MM.1S (cell line): ENCODE measurements at regions not wholly inside any gene's neighbourhood (a gene's known extent, or its start where the extent isn't known, plus 50 kb on each side); places are given as distances from the start of the nearest gene placed in this dataset.

Source experiments
- DNase-seq: peaks from one replicate; pipeline ENCODE4 v3.0.0-alpha.2; 2015
- H2AFZ ChIP-seq: fragments of 300-600 bp; sonication (generic); 2 replicates; pipeline ENCODE4 v1.6.0; 2016; ENCODE audit warnings: antibody characterized with exemption, low read length
- H3F3A ChIP-seq: fragments of 300-600 bp; sonication (generic); 2 replicates; pipeline ENCODE4 v1.6.1; 2016; ENCODE audit warnings: mild to moderate bottlenecking, antibody characterized with exemption, low read length, moderate library complexity, mixed read lengths; ENCODE audit not compliant: insufficient read depth
- H3K27ac ChIP-seq: fragments of 300-600 bp; sonication (generic); 2 replicates; pipeline ENCODE4 v1.5.1; 2016; ENCODE audit warnings: mild to moderate bottlenecking, low read length
- H3K27me3 ChIP-seq: fragments of 300-600 bp; sonication (generic); replicated peaks from 2 replicates; pipeline ENCODE4 v1.6.0; 2016; ENCODE audit warnings: low read length; ENCODE audit not compliant: insufficient read depth
- H3K36me3 ChIP-seq: fragments of 300-600 bp; sonication (generic); replicated peaks from 2 replicates; pipeline ENCODE4 v1.6.1; 2016; ENCODE audit warnings: mild to moderate bottlenecking, low read length, mixed read lengths; ENCODE audit not compliant: insufficient read depth
- H3K4me1 ChIP-seq: fragments of 300-600 bp; sonication (generic); 2 replicates; pipeline ENCODE4 v1.6.1; 2016; ENCODE audit warnings: low read length, mixed read lengths
- H3K4me2 ChIP-seq: fragments of 300-600 bp; sonication (generic); 2 replicates; pipeline ENCODE4 v1.6.0; 2016; ENCODE audit warnings: low read depth, low read length
- H3K4me3 ChIP-seq: fragments of 300-600 bp; sonication (generic); 2 replicates; pipeline ENCODE4 v1.5.1; 2016; ENCODE audit warnings: low read length, mixed read lengths
- H3K79me2 ChIP-seq: fragments of 300-600 bp; sonication (generic); 2 replicates; pipeline ENCODE4 v1.6.1; 2016; ENCODE audit warnings: mixed run types, low read length, mixed read lengths
- H3K9ac ChIP-seq: fragments of 300-600 bp; sonication (generic); 2 replicates; pipeline ENCODE4 v1.6.1; 2016; ENCODE audit warnings: low read length, mixed read lengths
- H3K9me2 ChIP-seq: fragments of 300-600 bp; sonication (generic); replicated peaks from 2 replicates; pipeline ENCODE4 v1.6.1; 2016; ENCODE audit warnings: mild to moderate bottlenecking, low read length, mixed read lengths; ENCODE audit not compliant: insufficient read depth
- H3K9me3 ChIP-seq: fragments of 300-600 bp; sonication (generic); replicated peaks from 2 replicates; pipeline ENCODE4 v1.6.1; 2016; ENCODE audit warnings: mild to moderate bottlenecking, low read length, mixed read lengths; ENCODE audit not compliant: insufficient read depth
- H4K20me1 ChIP-seq: fragments of 300-600 bp; sonication (generic); 2 replicates; pipeline ENCODE4 v1.6.1; 2016; ENCODE audit warnings: mild to moderate bottlenecking, low read length, moderate library complexity, mixed read lengths; ENCODE audit not compliant: insufficient read depth
- EZH2 ChIP-seq: fragments of 300-600 bp; sonication (generic); optimal IDR thresholded peaks from 2 replicates; pipeline ENCODE3; 2017; ENCODE audit warnings: low read depth, mild to moderate bottlenecking, antibody characterized with exemption, low read length, mixed read lengths
- EZH2phosphoT487 ChIP-seq: fragments of 300-600 bp; sonication (generic); IDR thresholded peaks from 2 replicates; pipeline ENCODE4 v1.6.1; 2018; ENCODE audit warnings: antibody characterized with exemption, low read length
- TF ChIP-seq, protein P1 (sequence below): fragments of 300-600 bp; sonication (generic); IDR thresholded peaks from 2 replicates; pipeline ENCODE4 v1.5.1; 2016; ENCODE audit warnings: antibody characterized with exemption, low read length, mixed read lengths

DNA sequence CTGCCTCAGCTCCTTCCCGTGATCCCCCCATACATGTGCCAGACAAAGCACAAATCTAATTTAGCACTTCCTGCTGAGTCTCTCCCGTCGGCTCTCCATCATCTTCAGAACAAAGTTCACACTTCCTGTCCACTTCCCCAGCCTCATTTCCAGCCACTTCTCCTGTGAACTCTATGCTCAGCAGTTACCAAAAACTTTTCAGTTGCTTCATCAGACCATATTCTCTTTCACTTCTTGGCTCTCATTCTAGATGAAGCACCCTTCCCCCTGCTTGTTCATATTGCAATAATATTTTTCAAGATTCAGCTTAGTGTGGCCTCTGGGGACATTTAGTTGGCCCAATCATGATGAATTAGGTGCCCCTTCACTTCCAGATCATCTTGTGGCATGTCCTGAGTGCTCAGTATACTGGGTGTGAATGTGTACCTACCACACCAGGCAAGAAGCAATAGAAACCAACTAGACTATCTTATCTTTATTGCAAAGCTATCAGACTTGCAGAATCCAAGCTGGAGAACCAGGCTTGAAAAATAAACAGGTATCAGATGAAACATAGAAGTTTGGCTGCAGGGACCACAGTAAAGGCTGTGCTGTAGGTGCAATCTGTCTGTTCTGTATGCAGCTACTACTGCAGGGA, 115.8 kb downstream of the NXPE2 start:
- H3K79me2 ChIP-seq, result no peaks in the 10 kb centered on the region
- no peak overlapping the region for H3K4me3 ChIP-seq
- no peaks in the 10 kb centered on the region for H4K20me1 ChIP-seq
- no peak for TF ChIP-seq EZH2phosphoT487
- TF ChIP-seq, protein P1, sequence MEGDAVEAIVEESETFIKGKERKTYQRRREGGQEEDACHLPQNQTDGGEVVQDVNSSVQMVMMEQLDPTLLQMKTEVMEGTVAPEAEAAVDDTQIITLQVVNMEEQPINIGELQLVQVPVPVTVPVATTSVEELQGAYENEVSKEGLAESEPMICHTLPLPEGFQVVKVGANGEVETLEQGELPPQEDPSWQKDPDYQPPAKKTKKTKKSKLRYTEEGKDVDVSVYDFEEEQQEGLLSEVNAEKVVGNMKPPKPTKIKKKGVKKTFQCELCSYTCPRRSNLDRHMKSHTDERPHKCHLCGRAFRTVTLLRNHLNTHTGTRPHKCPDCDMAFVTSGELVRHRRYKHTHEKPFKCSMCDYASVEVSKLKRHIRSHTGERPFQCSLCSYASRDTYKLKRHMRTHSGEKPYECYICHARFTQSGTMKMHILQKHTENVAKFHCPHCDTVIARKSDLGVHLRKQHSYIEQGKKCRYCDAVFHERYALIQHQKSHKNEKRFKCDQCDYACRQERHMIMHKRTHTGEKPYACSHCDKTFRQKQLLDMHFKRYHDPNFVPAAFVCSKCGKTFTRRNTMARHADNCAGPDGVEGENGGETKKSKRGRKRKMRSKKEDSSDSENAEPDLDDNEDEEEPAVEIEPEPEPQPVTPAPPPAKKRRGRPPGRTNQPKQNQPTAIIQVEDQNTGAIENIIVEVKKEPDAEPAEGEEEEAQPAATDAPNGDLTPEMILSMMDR, result no peak
- no peak for TF ChIP-seq EZH2
- no peaks in the 10 kb centered on the region for H3K36me3 ChIP-seq
- H3K9me3 ChIP-seq, result no peaks in the 10 kb centered on the region
- no peak overlapping the region for H3K4me2 ChIP-seq
- DNase-seq, result no peak
- no peak overlapping the region for H3K27ac ChIP-seq
- H3K27me3 ChIP-seq, result no peaks in the 10 kb centered on the region
- no peak overlapping the region for H2AFZ ChIP-seq
- no peaks in the 10 kb centered on the region for H3F3A ChIP-seq
- H3K4me1 ChIP-seq, result no peaks in the 10 kb centered on the region
- no peaks in the 10 kb centered on the region for H3K9me2 ChIP-seq
- no peak overlapping the region for H3K9ac ChIP-seq

DNA sequence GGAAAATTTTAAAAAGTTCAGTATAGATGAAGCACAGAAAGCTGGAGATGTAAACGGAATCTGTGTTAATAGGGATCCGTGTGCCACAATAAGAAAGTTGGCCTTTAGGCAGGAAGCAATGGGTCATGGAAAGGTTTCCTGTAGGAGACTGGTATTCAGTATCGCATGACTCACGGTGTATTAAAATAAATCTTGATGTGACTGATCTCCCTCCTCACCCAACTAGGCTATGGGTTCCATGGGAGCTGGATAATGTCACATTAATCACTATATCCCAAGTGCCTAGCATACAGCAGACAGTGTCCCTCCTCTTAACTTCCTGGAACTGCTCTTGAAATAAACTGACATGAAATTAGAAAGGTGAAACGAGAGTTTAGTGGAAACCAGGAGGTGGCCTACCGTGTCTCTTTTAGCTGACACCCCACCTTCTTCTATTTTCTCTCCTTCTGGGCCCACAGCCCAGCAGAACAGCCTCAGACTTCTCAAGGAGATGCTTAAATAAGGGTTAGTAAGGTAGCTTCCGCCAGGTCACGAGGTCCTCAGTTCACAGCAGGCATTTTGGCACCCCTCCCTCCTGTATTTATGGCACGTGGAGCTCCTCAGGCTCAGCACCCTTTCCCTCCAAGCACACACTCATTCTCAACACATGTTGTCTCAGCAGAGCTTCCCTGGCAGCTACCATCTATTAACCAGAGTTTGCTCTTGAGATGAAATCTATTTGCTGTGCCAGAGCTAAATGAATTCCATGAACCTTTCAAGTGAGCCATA, 118.8 kb downstream of the NXPE2 start:
- H3K27ac ChIP-seq, result no peak overlapping the region
- no peaks in the 10 kb centered on the region for H4K20me1 ChIP-seq
- H3K36me3 ChIP-seq, result no peaks in the 10 kb centered on the region
- no peaks in the 10 kb centered on the region for H3K9me2 ChIP-seq
- no peak for DNase-seq
- no peak overlapping the region for H2AFZ ChIP-seq
- TF ChIP-seq EZH2 (no peak), EZH2phosphoT487 (no peak)
- TF ChIP-seq, protein P1, result no peak
- no peak overlapping the region for H3K4me3 ChIP-seq
- H3K4me2 ChIP-seq, result no peak overlapping the region
- H3K9ac ChIP-seq, result no peak overlapping the region
- no peaks in the 10 kb centered on the region for H3K79me2 ChIP-seq
- H3F3A ChIP-seq, result no peaks in the 10 kb centered on the region
- no peaks in the 10 kb centered on the region for H3K4me1 ChIP-seq
- H3K27me3 ChIP-seq, result no peaks in the 10 kb centered on the region
- no peaks in the 10 kb centered on the region for H3K9me3 ChIP-seq

DNA sequence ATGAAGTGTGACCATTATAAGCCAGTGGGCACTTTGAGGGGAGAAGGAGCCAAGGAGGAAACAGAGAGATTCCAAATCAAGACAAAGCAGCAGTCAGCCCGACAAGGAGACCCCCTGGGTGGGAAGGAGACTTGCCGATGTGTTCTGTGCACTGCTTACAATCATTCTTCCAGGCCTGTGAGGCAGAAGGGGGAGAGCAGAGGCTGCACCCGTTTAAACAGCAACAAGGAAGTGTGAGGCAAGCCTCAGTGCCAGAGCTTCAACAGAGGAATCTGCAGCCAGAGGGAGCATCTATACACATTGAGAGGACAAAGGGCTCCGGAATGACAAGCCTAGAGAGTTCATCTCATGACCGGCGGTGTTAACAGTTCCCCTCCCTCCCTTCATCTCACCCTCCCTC, 121.1 kb downstream of the NXPE2 start:
- no peaks in the 10 kb centered on the region for H3K9me3 ChIP-seq
- H2AFZ ChIP-seq, result no peak overlapping the region
- H3K79me2 ChIP-seq, result no peaks in the 10 kb centered on the region
- no peaks in the 10 kb centered on the region for H3K27me3 ChIP-seq
- H3K4me1 ChIP-seq, result no peaks in the 10 kb centered on the region
- H4K20me1 ChIP-seq, result no peaks in the 10 kb centered on the region
- TF ChIP-seq EZH2, result no peak
- TF ChIP-seq, protein P1, result no peak
- no peak for TF ChIP-seq EZH2phosphoT487
- H3F3A ChIP-seq, result no peaks in the 10 kb centered on the region
- no peak overlapping the region for H3K4me3 ChIP-seq
- no peak overlapping the region for H3K27ac ChIP-seq
- no peak overlapping the region for H3K4me2 ChIP-seq
- DNase-seq, result no peak
- no peaks in the 10 kb centered on the region for H3K36me3 ChIP-seq
- H3K9ac ChIP-seq, result no peak overlapping the region
- H3K9me2 ChIP-seq, result no peaks in the 10 kb centered on the region
